ENCODE measurements at regions not wholly inside any gene's neighbourhood (a gene's known extent, or its start where the extent isn't known, plus 50 kb on each side); places are given as distances from the start of the nearest gene placed in this dataset.
A peak's percentile ranks its signal among the peaks of the same experiment; 100 is the strongest.

DNA sequence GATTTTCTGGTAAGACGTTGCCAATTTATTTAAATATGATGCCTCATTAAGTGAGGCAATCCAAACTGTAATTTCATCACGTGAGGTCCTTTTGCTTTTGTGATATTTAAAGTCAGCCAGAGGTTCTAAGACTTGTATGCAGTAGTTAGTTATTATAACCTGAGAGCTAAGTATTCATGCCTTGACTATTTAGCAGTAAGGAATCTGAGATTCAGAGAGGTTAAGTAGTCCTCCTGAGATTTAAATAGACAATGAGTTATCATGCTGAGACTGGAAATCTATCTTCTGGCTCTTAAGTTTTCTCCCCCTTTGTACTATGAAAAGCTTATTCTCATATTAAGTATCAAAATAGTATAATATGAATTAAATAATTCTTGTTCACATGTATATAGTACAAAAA lies 158.0 kb downstream of the UTRN start:
- Mint-ChIP-seq H3K4me3 (ENCODE audit: unreplicated experiment) (no peak overlapping the region), H3K27ac (ENCODE audit: unreplicated experiment) (no peak overlapping the region), H3K4me1 (ENCODE audit: unreplicated experiment) (no peaks in the 10 kb centered on the region), H3K9me3 (ENCODE audit: unreplicated experiment) (peaks cover 5% of the 10 kb centered on the region), H3K27me3 (ENCODE audit: unreplicated experiment) (no peaks in the 10 kb centered on the region), H3K36me3 (ENCODE audit: unreplicated experiment) (peaks cover 62% of the 10 kb centered on the region)
- TF ChIP-seq, protein P1, sequence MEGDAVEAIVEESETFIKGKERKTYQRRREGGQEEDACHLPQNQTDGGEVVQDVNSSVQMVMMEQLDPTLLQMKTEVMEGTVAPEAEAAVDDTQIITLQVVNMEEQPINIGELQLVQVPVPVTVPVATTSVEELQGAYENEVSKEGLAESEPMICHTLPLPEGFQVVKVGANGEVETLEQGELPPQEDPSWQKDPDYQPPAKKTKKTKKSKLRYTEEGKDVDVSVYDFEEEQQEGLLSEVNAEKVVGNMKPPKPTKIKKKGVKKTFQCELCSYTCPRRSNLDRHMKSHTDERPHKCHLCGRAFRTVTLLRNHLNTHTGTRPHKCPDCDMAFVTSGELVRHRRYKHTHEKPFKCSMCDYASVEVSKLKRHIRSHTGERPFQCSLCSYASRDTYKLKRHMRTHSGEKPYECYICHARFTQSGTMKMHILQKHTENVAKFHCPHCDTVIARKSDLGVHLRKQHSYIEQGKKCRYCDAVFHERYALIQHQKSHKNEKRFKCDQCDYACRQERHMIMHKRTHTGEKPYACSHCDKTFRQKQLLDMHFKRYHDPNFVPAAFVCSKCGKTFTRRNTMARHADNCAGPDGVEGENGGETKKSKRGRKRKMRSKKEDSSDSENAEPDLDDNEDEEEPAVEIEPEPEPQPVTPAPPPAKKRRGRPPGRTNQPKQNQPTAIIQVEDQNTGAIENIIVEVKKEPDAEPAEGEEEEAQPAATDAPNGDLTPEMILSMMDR (IDR thresholded peaks at IDR 0.05): no peak
- DNase-seq (ENCODE audit: extremely low spot score, unreplicated experiment): no peak

GRCh38 chr6:144447472-144447871 lies 162.3 kb downstream of the UTRN start:
- Mint-ChIP-seq H3K27ac (ENCODE audit: unreplicated experiment) (no peak overlapping the region), H3K36me3 (ENCODE audit: unreplicated experiment) (peaks cover 47% of the 10 kb centered on the region), H3K27me3 (ENCODE audit: unreplicated experiment) (no peaks in the 10 kb centered on the region), H3K4me1 (ENCODE audit: unreplicated experiment) (no peaks in the 10 kb centered on the region), H3K4me3 (ENCODE audit: unreplicated experiment) (no peak overlapping the region), H3K9me3 (ENCODE audit: unreplicated experiment) (peaks cover under 1% of the 10 kb centered on the region)
- no peak for DNase-seq (ENCODE audit: extremely low spot score, unreplicated experiment)
- TF ChIP-seq, protein P1 (IDR thresholded peaks at IDR 0.05): no peak

DNA sequence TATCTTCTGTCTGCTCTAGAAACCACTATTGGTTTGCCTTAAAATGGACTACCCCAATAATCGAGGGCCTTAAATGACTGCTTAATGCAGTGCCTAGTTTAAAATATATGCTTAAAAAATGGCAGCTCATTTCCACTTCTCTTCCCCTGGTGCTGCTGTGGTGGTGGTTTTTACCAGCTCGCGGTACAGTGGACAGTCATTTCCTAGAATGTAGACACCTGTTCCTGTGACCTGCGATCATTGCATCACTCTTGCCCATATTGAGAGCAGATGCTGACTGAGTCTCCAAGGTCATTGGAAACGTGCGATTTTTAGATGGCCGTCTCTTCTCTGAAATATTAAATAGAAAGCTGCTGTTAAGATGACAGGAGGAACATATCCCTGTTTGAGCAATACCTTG lies 164.1 kb downstream of the UTRN start:
- H3K36me3 Mint-ChIP-seq (ENCODE audit: unreplicated experiment): peaks cover 51% of the 10 kb centered on the region
- DNase-seq (ENCODE audit: extremely low spot score, unreplicated experiment): no peak
- no peak overlapping the region for H3K27ac Mint-ChIP-seq (ENCODE audit: unreplicated experiment)
- H3K9me3 Mint-ChIP-seq (ENCODE audit: unreplicated experiment): no peaks in the 10 kb centered on the region
- no peaks in the 10 kb centered on the region for H3K4me1 Mint-ChIP-seq (ENCODE audit: unreplicated experiment)
- TF ChIP-seq, protein P1 (IDR thresholded peaks at IDR 0.05): no peak
- no peaks in the 10 kb centered on the region for H3K27me3 Mint-ChIP-seq (ENCODE audit: unreplicated experiment)
- H3K4me3 Mint-ChIP-seq (ENCODE audit: unreplicated experiment): no peak overlapping the region

GRCh38 chr6:144449911-144450597 lies 164.9 kb downstream of the UTRN start:
- H3K9me3 Mint-ChIP-seq (ENCODE audit: unreplicated experiment): no peaks in the 10 kb centered on the region

DNA sequence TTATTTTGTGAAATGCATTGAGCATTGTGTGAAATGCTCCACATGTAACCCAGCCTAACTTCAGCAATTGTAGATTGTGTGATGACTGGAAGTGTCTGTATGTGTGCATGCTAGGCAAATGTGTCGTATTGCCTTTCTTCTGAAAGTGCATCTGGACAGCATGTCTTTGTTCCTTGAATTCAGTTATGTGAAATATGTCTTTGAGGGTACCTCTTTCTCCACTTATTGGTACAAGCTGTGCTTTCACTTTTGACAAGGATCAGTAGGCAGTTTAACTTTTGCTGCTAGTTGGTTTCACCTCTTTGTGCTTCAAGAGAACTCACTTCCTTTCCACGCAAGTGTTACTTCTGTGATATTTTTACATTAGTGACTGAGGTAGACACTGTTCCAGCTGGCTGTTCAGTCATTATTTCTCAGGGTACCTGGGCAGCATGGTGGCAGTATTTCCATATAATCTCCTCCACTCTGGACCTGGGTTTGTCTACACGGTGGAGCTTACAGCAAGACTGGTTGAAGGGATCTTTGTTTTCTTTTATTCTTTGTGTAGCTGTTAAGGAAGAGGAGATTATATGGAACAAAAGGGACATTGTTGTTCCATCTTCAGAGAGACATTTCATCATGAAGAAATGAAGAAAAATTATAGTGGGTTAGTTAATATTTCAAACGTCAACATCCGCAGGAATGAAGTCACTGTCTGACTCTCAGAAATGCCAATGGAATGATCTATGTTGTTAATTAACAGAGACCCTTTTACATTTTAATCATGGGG lies 175.4 kb downstream of the UTRN start:
- Mint-ChIP-seq H3K4me3 (ENCODE audit: unreplicated experiment) (no peak overlapping the region), H3K4me1 (ENCODE audit: unreplicated experiment) (no peaks in the 10 kb centered on the region), H3K27ac (ENCODE audit: unreplicated experiment) (peak overlapping the region; percentile 17), H3K27me3 (ENCODE audit: unreplicated experiment) (no peaks in the 10 kb centered on the region), H3K9me3 (ENCODE audit: unreplicated experiment) (no peaks in the 10 kb centered on the region), H3K36me3 (ENCODE audit: unreplicated experiment) (peaks cover 58% of the 10 kb centered on the region)
- no peak for DNase-seq (ENCODE audit: extremely low spot score, unreplicated experiment)
- TF ChIP-seq, protein P1 (IDR thresholded peaks at IDR 0.05): no peak

More at GRCh38 chr6:144449911-144450597, 164.9 kb downstream of the UTRN start:
- no peak overlapping the region for H3K4me3 Mint-ChIP-seq (ENCODE audit: unreplicated experiment)
- H3K27me3 Mint-ChIP-seq (ENCODE audit: unreplicated experiment): no peaks in the 10 kb centered on the region
- H3K27ac Mint-ChIP-seq (ENCODE audit: unreplicated experiment): no peak overlapping the region
- TF ChIP-seq, protein P1 (IDR thresholded peaks at IDR 0.05): no peak
- no peaks in the 10 kb centered on the region for H3K4me1 Mint-ChIP-seq (ENCODE audit: unreplicated experiment)
- no peak for DNase-seq (ENCODE audit: extremely low spot score, unreplicated experiment)
- H3K36me3 Mint-ChIP-seq (ENCODE audit: unreplicated experiment): peaks cover 52% of the 10 kb centered on the region

Data from osteocyte (in vitro differentiated cells).